ENCODE measurements at regions not wholly inside any gene's neighbourhood (a gene's known extent, or its start where the extent isn't known, plus 50 kb on each side); places are given as distances from the start of the nearest gene placed in this dataset.
"Not testable (repeated sequence)": the region's sequence is repeated elsewhere in the genome, so short reads cannot be mapped to it uniquely, and the experiment has no call there.

DNA sequence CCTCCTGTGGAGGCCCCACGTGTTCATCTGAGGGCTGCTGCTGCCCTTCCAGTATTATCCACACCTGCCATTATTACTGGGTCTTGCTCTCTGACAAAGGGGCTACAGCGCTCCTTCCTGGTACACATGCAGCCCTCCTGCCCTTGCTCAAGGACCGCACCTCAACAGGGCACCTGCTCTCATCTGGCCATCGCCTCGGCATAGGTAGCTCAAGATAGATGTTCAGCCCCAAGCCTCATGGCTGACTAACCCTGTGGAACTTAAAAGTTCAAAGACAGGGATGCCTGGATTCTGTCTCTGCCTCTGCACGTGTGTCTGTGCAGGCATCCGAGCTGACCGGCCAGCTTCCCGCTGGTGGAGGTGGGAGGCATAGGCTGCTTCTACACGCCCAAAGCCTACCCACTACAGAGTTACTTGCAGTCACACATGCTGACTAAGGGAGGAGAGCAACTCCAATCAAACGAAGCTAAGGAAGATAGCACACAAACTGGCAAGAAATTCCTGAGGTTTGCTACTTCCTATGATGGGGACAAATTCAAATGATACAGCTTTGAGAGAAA lies 152.5 kb upstream of the ATP10A start:
- no peak for DNase-seq

DNA sequence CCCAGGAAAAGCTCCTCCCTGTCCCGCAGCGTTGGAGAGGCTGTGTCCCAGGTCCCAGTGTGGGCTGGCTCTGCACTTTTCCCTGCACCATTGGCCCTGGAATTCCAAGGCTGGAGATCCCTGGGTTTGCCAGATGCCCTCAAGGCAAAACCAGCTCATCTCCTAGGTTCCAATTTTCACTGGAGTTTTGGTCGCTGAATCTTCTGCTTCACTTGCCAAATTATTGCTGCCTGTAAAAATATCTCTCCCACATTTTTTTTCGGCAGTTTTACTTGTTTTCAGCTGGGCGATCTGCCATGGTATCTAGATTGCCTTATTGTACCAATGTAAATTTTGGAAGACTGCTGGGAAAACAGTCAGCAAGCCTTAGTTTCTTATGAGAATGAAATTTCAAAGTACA lies 150.9 kb upstream of the ATP10A start:
- no peak for DNase-seq

DNA sequence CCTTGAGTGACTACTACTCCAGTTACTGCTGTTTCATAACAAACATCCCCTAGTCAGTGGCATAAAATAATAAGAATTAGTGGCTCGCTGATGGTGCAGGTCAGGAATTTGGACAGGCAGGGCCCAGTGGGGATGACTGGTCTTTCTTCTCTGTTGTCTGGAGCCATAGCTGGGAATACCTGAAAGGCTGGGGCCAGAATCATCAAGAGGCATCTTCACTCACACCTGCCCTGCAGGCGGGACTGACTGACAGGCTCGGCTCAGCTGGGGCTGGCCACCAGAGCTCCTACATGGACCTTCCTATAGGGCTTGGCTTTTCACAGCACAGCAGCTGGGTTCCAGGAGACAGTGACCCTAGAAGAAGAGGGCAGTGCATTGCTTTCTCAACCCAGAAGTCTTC lies 148.8 kb upstream of the ATP10A start:
- DNase-seq, result no peak

DNA sequence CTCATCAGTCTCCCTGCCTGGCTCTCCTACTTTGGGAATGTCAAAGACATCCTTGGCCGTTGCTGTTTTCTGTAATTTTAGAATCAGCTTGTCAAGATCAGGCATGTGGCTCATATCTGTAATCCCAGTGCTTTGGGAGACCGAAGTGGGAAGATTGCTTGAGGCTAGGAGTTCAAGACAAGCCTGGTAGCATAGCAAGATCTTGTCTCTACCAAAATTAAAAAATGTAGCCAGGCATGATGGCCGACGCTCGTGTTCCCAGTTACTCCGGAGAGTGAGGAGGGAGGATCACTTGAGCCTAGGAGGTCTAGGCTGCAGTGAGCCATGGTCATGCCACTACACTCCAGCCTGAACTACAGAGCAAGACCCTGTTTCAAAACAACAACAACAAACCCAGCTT lies 144.0 kb upstream of the ATP10A start:
- no peak for DNase-seq

DNA sequence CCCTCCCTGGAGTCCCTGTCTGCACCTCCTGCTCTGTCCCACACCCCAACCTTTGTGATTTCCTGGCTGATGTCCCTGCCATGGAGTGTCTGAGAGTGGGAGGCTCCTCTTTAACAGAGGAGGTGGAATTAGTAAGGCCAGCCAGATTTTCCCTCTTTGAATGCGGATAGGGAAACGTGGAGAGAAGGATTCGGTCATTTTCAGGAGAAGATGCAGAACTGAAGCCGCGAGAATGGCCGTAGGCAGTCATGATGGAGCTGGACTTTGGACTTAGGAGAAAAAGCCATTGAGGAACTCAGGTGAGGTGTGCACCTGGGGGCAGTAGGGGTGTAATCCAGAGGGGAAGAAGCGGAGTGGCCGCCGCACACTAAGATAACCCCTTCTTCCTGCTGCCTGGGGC lies 138.1 kb upstream of the ATP10A start:
- DNase-seq, result no peak

DNA sequence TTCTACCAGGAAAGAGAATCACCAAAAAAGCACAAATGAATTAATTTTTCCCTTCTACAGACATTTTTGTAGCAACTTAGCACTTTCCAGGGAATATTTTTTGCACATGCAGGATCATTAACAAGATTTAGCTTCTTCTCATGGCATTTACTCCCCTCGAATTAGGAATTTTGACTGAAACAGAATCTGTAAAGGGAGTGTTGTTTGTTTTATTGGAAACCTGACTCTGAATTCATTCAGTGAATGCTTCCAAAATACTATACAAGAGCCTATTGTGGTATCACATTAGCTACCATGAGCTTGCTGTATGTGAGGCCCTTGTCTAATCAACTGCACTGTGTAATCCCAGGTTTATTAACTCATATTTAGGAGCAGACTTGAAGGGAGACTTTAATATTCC lies 130.4 kb upstream of the ATP10A start:
- no peak for DNase-seq

DNA sequence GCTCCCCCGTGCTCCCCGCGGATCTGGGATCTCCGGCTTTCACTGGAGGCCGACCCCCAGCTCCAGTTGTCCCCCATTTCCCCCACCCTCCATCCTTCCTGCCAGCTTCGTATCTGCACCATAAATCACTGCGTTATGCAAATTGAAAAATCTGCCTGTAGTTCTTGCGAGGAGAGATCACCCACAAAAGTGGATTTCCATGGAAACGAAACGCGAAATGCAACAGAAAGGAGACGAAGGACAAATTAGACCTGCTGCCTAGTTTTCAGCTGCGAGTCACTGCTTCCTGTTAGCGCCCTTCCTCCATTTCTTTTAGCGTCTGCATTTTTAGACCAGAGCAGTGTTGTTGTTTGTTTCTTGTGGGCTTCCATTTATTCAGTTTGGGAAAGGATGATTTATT lies 127.1 kb upstream of the ATP10A start:
- DNase-seq, result no peak

DNA sequence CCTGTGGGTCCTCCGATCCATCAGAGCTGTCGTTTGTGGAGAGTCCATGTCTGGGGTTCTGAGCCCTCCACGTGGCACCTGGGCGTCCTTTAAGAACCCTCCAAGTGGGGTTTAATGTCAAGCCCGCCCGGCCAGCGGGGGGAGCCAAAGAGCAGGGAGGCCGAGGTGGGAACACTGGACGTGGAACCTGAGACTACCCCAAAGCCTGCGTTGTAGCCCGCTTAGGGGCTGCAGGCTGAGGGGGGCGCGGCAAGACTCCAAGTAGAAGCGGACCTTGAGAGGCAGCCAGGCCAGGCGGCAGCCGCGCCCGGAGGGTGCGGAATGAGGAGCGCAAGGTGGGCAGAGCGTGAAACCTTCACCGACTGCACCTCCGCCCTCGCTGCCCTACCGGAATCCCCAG lies 126.2 kb upstream of the ATP10A start:
- DNase-seq, result no peak

DNA sequence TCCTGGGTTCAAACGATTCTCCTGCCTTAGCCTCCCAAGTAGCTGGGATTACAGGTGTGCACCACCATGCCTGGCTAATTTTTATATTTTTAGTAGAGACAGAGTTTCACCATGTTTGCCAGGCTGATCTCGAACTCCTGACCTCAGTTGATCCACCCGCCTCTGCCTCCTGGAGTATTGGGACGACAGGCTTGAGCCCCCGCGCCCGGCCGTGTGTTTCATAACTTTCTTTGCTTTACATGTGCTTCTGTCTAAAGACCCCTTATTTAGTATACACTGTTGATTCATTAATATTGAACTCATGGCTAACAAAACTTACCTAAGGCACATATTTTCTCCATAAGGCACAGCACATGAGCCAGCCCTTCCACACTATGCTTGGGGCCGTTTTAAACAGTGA lies 125.6 kb upstream of the ATP10A start:
- not testable (repeated sequence) for DNase-seq

DNA sequence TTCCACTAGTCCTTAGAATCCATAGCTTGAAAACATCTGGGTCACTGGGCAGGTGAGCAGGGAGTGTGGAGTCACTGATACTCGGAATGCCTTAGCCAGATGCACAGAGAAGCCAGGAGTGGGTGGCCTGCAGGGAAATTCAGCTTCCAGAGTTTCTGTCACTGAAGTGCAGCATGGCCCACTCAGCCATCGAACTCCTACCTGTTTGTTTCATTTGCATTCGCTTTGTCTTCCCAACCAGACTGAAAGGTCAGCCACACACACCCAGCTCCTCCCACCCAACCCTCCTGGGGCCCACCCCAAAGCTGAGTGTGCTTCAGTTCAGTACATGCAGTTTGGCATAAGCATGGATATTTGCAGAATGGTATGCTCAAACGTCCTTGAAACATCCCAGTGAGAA lies 124.5 kb upstream of the ATP10A start:
- no peak for DNase-seq

DNA sequence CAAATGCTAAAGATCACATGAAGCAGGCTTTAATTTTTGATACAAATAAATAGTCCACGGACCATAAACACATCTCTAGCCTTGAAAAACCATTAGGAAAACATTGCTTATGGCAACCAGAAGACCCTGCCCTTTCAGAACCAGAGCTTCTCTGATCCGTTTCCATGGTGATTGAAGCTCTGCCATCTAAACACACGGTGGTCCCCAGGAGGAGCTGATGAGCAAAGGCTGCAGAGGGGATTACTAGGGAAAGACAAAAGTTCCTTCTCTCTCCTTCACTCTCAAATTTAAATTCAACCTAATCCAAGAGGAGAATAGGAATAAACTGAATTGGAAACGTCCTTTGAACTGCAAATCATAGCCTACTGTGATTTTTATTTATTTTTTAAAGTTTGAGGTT lies 122.0 kb upstream of the ATP10A start:
- no peak for DNase-seq

DNA sequence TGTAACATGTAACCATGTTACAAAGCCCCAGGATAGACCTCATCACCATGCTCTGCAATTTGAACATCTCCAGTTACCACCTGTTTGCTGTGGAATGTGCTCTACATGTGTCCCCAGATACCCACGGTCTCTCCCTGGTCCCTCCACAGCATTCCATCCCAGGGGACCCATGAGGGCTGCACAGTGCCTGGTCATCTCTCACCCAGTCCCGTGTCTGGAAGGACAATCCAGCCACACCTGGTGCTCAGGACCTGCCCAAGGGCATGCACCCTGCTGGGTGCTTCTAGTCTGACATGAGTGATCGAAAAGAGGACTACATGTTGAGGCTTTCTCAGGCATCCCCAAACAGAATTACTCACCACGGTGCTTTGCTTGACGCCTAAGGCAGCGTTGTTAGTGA lies 119.6 kb upstream of the ATP10A start:
- no peak for DNase-seq

DNA sequence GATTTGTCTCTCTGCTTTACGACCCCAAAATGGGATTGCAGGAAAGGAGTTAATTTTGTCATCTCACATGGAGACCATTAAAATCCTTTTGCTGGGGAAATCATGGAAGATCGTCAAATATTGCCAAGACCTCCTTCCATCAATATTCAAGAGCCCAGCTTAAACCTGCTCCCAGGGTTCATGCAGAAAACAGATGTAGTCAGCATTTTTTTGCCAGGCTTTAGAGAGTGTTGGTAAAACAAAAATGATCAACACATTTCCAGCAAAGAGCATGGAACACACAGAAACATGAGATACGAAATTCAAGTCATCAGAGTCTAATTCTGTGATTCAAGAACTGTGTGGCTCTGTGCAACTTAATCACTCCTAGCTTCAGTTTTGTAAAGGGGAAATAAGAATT lies 118.0 kb upstream of the ATP10A start:
- no peak for DNase-seq

DNA sequence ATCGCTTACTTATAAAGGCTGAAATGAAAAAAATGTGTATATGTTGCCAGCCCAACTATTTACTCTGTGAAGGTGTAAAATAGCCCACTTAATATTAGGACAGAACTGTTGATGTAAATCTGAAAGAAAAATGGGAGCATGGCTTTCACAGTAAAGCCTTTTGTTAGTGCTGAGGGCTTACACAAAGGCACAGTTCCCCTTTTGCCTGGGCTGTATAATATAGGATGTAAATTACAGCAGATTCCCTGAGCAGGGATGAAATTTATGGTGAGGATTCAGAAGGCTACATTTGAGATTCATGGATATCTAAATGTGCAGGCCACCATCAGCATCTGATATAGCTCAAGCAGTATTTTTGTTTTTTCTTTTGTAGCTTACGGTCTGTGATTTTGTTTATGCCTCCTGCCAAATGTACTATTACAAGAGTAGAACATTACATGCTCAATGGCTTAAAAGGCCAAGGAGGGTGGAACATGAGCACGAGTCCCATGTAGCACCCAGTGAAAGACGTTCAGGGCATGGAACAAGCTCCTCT lies 109.1 kb upstream of the ATP10A start:
- DNase-seq, result no peak

DNA sequence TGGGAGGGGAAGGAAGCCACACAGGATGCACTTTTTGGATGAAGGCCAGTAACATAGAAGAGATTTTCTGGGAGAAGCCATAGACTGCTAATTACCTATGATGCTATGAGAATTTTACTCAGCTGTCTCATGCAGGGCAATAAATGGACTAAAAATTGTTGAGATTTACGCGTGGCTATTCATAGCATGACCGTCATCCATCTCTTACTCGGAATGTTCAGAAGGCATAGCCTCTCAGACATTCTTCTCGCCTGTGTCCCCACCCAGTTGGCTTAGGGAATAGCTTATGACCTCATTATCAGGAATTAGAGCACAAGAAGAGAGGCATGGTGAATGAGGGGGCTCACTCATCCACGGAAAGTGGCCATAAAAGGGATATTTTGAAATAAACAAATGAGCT lies 107.9 kb upstream of the ATP10A start:
- DNase-seq, result no peak

DNA sequence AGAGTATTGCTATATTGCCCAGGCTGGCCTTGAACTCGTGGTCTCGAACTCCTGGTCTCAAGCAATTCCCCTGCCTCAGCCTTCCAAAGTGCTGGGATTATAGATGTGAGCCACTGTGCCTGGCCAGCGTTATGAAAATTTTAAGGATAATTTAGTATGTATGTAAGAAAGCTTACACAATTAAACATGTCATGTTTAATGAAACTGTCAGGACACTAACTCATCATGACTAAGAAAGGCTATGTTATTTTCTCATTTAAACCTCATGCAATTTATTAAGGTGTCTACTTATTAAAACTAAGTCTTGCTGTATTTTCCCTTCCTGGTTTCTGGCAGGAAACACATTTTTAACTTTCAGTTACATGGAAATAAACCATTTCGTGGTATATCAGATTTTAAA lies 106.8 kb upstream of the ATP10A start:
- no peak for DNase-seq

DNA sequence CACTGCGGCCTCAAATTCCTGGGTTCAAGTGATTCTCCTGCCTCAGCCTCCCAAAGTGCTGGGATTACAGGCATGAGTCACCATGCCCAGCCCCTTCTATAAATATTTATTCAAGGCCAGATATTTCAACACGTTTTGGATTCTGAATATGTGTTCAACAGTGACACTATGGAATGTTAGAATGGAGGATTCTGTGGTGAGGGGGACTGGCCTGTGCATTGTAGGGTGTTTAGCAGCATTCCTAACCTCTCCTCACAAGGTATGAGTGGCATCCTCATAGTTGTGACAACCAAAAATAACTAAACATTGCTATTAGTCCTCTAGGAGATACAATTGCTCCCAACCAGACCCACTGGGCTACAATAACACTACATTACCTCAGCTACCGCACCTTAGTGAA lies 104.0 kb upstream of the ATP10A start:
- no peak for DNase-seq

DNA sequence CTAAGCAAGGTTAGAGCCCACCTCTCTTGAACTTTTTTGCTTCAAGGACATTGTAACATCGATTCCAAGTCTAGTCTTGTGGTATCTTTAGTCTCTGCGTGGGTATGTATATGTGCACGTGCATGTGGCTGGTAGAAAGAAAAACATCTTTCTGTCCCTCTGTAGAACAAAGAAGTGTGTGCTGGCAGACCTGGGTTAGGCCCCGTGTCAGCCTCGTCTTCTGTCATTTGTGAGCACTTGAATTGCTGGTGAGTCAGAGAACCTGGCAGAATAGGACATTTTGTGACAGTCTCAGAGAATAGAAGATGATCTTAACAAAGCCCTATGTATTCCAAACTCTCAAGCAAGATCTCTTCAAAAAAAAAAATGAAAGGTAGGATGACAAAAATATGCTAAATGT lies 102.2 kb upstream of the ATP10A start:
- no peak for DNase-seq

DNA sequence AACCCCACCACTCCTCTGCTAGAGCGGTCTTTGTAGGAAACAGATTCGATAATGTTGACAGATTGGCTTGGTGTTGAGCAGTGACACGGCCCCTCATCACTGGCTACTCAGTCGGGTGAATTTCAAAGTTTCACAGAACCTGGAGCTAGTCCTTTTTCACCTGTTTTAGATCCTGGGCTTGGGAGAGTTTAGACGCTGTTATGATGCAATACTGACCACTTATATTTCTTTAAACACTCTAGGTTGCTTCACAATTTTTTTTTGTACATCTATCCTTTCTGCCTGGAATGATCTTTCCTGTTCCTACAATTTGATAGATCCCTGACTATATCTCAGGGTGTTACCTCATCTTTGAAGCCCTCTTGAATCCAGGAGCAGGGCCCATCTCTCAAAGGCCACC lies 97.1 kb upstream of the ATP10A start:
- DNase-seq, result no peak

DNA sequence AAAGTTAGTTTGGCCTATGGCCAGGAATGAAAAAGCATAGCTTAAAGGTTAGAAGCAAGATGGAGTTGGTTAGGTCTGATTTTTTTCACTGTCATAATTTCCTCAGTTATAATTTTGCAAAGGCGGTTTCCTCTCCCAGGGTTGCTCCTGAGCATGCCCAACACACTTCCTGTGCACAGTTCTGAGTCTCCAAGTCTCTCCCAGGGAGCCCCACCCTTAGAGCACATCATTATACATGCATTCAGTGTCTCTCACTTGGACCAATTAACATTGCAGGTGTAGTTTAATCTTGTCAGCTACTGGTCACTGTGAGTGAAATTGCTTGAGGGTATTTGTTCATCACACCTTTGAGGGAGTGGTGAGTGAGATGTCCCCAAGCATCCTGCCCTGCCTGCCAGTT lies 96.0 kb upstream of the ATP10A start:
- no peak for DNase-seq

DNA sequence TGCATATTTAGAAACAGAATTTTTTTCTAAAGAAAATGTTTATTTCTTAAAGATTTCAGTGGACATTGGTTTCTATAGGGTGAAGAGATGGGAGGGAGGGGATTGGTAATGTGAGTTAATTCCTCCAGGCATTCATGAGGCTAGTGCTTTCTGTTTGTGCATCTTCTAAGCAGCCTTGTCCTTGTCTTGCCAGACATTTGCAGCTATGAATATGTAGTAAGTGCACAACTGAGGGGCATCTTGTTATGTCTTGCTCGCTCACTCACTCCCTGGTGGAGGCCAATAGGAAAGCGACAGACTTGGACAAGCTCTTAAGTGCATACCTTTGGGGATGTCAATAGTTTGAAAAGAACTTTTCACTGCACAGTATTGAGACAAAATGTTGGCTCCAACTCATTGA lies 92.5 kb upstream of the ATP10A start:
- no peak for DNase-seq

DNA sequence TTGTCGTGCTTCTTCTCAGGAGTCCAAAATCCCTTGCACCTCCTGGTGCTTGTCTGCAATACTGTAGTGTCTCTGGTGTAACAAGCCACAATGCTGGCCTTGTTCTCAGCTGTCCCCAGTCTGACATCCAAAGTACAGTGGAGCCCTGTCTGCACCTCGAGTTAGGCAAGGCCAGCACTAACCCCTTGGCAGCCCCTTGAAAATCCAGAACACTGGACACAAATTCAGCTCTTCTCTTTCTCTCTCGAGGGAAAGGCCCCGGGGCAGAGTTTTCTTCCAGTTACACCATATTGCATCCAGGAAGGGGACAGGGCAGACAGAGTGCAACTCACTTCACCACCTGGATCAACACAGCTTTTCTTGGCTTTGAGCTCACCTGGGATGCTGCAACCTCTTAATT lies 91.3 kb upstream of the ATP10A start:
- no peak for DNase-seq

DNA sequence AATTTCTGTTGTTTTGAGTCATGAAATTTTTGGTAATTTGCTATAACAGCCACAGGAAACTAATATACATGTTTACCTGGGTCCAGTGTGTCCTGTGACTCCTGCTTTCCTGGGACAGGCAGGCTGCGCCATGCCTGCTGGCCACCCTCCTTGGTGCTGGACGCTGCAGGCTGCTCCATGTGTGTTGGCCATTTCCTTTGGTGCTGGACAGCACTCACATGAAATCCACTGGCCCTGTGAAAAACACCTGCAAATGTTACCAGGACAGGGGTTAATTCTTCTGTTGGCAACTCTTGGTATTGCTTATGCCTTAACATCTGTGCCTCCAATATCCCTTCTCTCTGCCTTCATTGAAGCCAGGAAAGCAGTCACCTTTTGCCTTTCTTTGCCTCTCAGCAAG lies 86.9 kb upstream of the ATP10A start:
- no peak for DNase-seq

DNA sequence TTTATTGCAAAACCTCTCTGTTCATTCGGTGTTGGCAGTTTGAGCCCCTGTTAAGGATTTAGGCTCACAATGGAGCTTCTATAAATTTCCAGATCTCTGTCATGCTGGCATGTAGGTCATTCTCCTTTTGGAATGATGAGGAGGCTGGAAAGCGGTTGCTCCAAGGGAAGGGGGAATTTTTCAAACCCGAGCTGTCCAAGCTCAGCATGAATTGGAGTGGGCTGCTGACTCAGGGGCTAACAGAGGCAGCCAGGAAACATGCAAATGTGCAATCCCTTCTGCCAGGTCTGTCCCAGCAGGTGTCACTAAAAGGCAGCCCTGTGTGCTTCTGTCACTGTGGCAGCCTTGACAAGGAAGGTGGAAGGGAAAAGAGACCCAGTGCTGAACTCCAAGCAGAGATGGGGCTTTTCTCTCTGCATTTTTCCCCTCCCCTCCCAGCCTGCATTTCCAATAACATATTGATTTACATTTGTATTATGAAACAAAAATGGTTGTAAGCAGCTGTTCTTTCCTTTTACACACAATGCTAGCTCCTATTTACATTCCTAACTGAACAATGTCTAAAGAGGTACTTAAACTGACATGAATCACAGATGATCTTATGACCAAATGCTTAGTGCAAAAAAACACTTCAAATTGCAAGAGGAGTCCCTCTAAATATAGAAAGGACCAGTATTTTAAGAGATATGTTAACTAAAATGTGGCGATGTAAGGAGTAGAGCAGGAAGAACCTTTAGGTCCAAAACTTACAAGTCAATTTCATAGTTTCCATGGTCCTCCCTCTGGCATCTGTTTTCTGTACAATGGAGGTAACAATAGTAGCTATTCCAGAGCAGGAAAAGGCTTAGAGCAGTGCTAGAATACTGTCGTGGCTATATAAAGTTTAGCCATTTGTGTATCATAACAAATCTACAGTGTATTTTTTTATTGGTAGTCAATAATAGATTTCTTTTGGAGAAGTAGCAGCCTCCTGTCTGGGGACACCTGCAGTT lies 84.5 kb upstream of the ATP10A start:
- no peak for DNase-seq
